Astrocyte (in vitro differentiated cells and primary cell): ENCODE measurements at regions not wholly inside any gene's neighbourhood (a gene's known extent, or its start where the extent isn't known, plus 50 kb on each side); places are given as distances from the start of the nearest gene placed in this dataset.

Experiments used
- DNase-seq: peaks from one replicate; pipeline ENCODE4 v3.0.0-alpha.2; 2010; ENCODE audit warnings: low read depth
- FAIRE-seq: peaks from 2 replicates; lab custom pipeline; 2011; peaks lifted over from hg19 to GRCh38; lab: Jason Lieb, UNC
- H2AFZ ChIP-seq: 2 replicates; pipeline ENCODE4 v1.6.0; 2012; ENCODE audit warnings: low read depth, low read length, inconsistent platforms
- H3K27ac ChIP-seq: 2 replicates; pipeline ENCODE4 v1.5.1; 2011; ENCODE audit warnings: low read depth, low read length, inconsistent platforms
- H3K27me3 ChIP-seq: 2 replicates; pipeline ENCODE4 v1.6.0; 2011; ENCODE audit warnings: low read length, inconsistent platforms; ENCODE audit not compliant: insufficient read depth
- H3K36me3 ChIP-seq: 2 replicates; pipeline ENCODE4 v1.5.1; 2011; ENCODE audit warnings: low read length, inconsistent platforms; ENCODE audit not compliant: insufficient read depth
- H3K4me1 ChIP-seq: 2 replicates; pipeline ENCODE4 v1.5.1; 2011; ENCODE audit warnings: low read length, inconsistent platforms; ENCODE audit not compliant: insufficient read depth
- H3K4me2 ChIP-seq: 2 replicates; pipeline ENCODE4 v1.6.0; 2012; ENCODE audit warnings: low read length, inconsistent platforms
- H3K4me3 ChIP-seq: 2 replicates; pipeline ENCODE4 v1.5.1; 2011; ENCODE audit warnings: low read depth, mild to moderate bottlenecking, low read length, inconsistent platforms; ENCODE audit not compliant: insufficient read depth
- H3K79me2 ChIP-seq: 2 replicates; pipeline ENCODE4 v1.6.0; 2012; ENCODE audit warnings: mild to moderate bottlenecking, low read length, inconsistent platforms; ENCODE audit not compliant: insufficient read depth
- H3K9ac ChIP-seq: 2 replicates; pipeline ENCODE4 v1.6.0; 2012; ENCODE audit warnings: mild to moderate bottlenecking, low read length, inconsistent platforms
- H3K9me3 ChIP-seq: 2 replicates; pipeline ENCODE4 v1.5.1; 2012; ENCODE audit warnings: low read depth, mild to moderate bottlenecking, low read length, inconsistent platforms; ENCODE audit not compliant: insufficient read depth
- H4K20me1 ChIP-seq: 2 replicates; pipeline ENCODE4 v1.6.0; 2012; ENCODE audit warnings: low read length, inconsistent platforms; ENCODE audit not compliant: insufficient read depth
- H3K27ac Mint-ChIP-seq: one replicate; pipeline ENCODE4 v1.8.0; 2021; ENCODE audit warnings: mild to moderate bottlenecking, mixed read lengths; ENCODE audit not compliant: unreplicated experiment
- H3K27me3 Mint-ChIP-seq: one replicate; pipeline ENCODE4 v1.8.0; 2021; ENCODE audit warnings: low read depth, mixed read lengths; ENCODE audit not compliant: unreplicated experiment
- H3K36me3 Mint-ChIP-seq: one replicate; pipeline ENCODE4 v1.8.0; 2021; ENCODE audit warnings: low read depth, mixed read lengths; ENCODE audit not compliant: unreplicated experiment
- H3K4me1 Mint-ChIP-seq: one replicate; pipeline ENCODE4 v1.8.0; 2021; ENCODE audit warnings: low read depth, mixed read lengths; ENCODE audit not compliant: unreplicated experiment
- H3K4me3 Mint-ChIP-seq: one replicate; pipeline ENCODE4 v1.8.0; 2021; ENCODE audit warnings: mild to moderate bottlenecking, moderate library complexity, mixed read lengths; ENCODE audit not compliant: unreplicated experiment
- H3K9me3 Mint-ChIP-seq: one replicate; pipeline ENCODE4 v1.8.0; 2021; ENCODE audit warnings: mild to moderate bottlenecking, mixed read lengths; ENCODE audit not compliant: unreplicated experiment
- CTCF ChIP-seq: IDR thresholded peaks from 2 replicates; pipeline ENCODE4 v1.5.1; 2011; ENCODE audit warnings: low read depth, mild to moderate bottlenecking, inconsistent platforms, low read length, moderate library complexity; ENCODE audit not compliant: insufficient read depth
- EZH2 ChIP-seq: IDR thresholded peaks from 2 replicates; pipeline ENCODE4 v1.6.1; 2012; ENCODE audit warnings: mild to moderate bottlenecking, low read length, inconsistent platforms; ENCODE audit not compliant: insufficient read depth

- no peak overlapping the region for H3K4me3 ChIP-seq
- no peak overlapping the region for H3K9ac ChIP-seq
- H2AFZ ChIP-seq, result no peak overlapping the region
- FAIRE-seq, result no peak
- H3K9me3 ChIP-seq, result peaks cover 3% of the 10 kb centered on the region
- DNase-seq, result no peak
- no peaks in the 10 kb centered on the region for H3K4me1 Mint-ChIP-seq
- TF ChIP-seq CTCF (no peak), EZH2 (no peak)
- H3K4me1 ChIP-seq, result no peaks in the 10 kb centered on the region
- H3K9me3 Mint-ChIP-seq, result peaks cover 10% of the 10 kb centered on the region
- no peaks in the 10 kb centered on the region for H3K36me3 Mint-ChIP-seq
- no peak overlapping the region for H3K27ac ChIP-seq
- H3K27me3 ChIP-seq, result no peaks in the 10 kb centered on the region
- peaks cover 35% of the 10 kb centered on the region for H3K27me3 Mint-ChIP-seq
- H3K36me3 ChIP-seq, result no peaks in the 10 kb centered on the region
- H3K27ac Mint-ChIP-seq, result no peak overlapping the region
- no peak overlapping the region for H3K4me3 Mint-ChIP-seq
- H4K20me1 ChIP-seq, result no peaks in the 10 kb centered on the region
- no peak overlapping the region for H3K4me2 ChIP-seq
- no peaks in the 10 kb centered on the region for H3K79me2 ChIP-seq
Observed at GRCh38 chr2:239575931-239576445, 175.2 kb upstream of the HDAC4 start.

GRCh38 chr2:239574434-239575156, 173.8 kb upstream of the HDAC4 start:
- no peaks in the 10 kb centered on the region for H3K36me3 ChIP-seq
- H3K4me2 ChIP-seq, result no peak overlapping the region
- H3K4me1 Mint-ChIP-seq, result no peaks in the 10 kb centered on the region
- peaks cover 9% of the 10 kb centered on the region for H3K9me3 Mint-ChIP-seq
- H3K36me3 Mint-ChIP-seq, result no peaks in the 10 kb centered on the region
- H3K4me3 ChIP-seq, result no peak overlapping the region
- H4K20me1 ChIP-seq, result no peaks in the 10 kb centered on the region
- peaks cover 46% of the 10 kb centered on the region for H3K27me3 Mint-ChIP-seq
- TF ChIP-seq CTCF, result no peak
- no peak for TF ChIP-seq EZH2
- H3K9me3 ChIP-seq, result peaks cover 3% of the 10 kb centered on the region
- H3K4me3 Mint-ChIP-seq, result no peak overlapping the region
- H3K27ac Mint-ChIP-seq, result no peak overlapping the region
- H3K9ac ChIP-seq, result no peak overlapping the region
- no peak overlapping the region for H2AFZ ChIP-seq
- no peak overlapping the region for H3K27ac ChIP-seq
- DNase-seq (no peak), FAIRE-seq (no peak)
- H3K4me1 ChIP-seq, result no peaks in the 10 kb centered on the region
- H3K27me3 ChIP-seq, result no peaks in the 10 kb centered on the region
- no peaks in the 10 kb centered on the region for H3K79me2 ChIP-seq

GRCh38 chr2:239574054-239574433, 173.2 kb upstream of the HDAC4 start:
- Mint-ChIP-seq H3K9me3 (peaks cover 9% of the 10 kb centered on the region), H3K4me1 (no peaks in the 10 kb centered on the region), H3K27me3 (peaks cover 50% of the 10 kb centered on the region), H3K27ac (no peak overlapping the region), H3K4me3 (no peak overlapping the region), H3K36me3 (no peaks in the 10 kb centered on the region)
- Histone ChIP-seq H2AFZ (no peak overlapping the region), H3K4me3 (no peak overlapping the region), H4K20me1 (no peaks in the 10 kb centered on the region), H3K79me2 (no peaks in the 10 kb centered on the region), H3K9me3 (peaks cover 3% of the 10 kb centered on the region), H3K4me2 (no peak overlapping the region), H3K27ac (no peak overlapping the region), H3K9ac (no peak overlapping the region), H3K36me3 (no peaks in the 10 kb centered on the region), H3K27me3 (no peaks in the 10 kb centered on the region), H3K4me1 (no peaks in the 10 kb centered on the region)
- DNase-seq (no peak), FAIRE-seq (no peak)
- TF ChIP-seq EZH2, result no peak
- no peak for TF ChIP-seq CTCF
